B cell (primary cell): ENCODE measurements at regions not wholly inside any gene's neighbourhood (a gene's known extent, or its start where the extent isn't known, plus 50 kb on each side); places are given as distances from the start of the nearest gene placed in this dataset.

ENCODE experiments used
- ATAC-seq: fragments of 200-7000 bp; cut with Tn5 transposase; one replicate; pipeline ENCODE4 v1.10.0; 2021; ENCODE audit warnings: low read depth, mild to moderate bottlenecking, moderate number of reproducible peaks, moderate library complexity
- CTCF ChIA-PET: fragments of 350-600 bp; sonication (Branson Sonifier 250); formaldehyde crosslinking; loops from one replicate; lab custom pipeline; 2021; ENCODE audit warnings: antibody characterized with exemption, inconsistent platforms; lab: Charles Lee
- POLR2A ChIA-PET: fragments of 350-600 bp; sonication (Branson Sonifier 250); formaldehyde crosslinking; loops from one replicate; lab custom pipeline; 2021; ENCODE audit warnings: antibody characterized with exemption; lab: Charles Lee
- DNase-seq: peaks from one replicate; pipeline ENCODE4 v3.0.0; 2013
- H2AFZ ChIP-seq: 2 replicates; pipeline ENCODE4 v1.6.1; 2012; ENCODE audit warnings: mild to moderate bottlenecking, low read depth, low read length; ENCODE audit not compliant: insufficient read depth, poor library complexity, severe bottlenecking
- H3K27ac ChIP-seq, 2 donors: 1 replicate in 1 of 2; 2 replicates in 1 of 2; pipeline ENCODE4 v1.5.1; 2012 to 2013; ENCODE audit warnings: low read length in 2 of 2, mild to moderate bottlenecking in 2 of 2, moderate library complexity in 1 of 2
- H3K27me3 ChIP-seq, 4 experiments: fragments of 200-600 bp in 1 of 4; sonication (generic) in 1 of 4; replicated peaks in 1 of 4; 1 replicate in 2 of 4; 2 replicates in 2 of 4; pipeline versions ENCODE4 v1.6.1 to v1.7.0; 2013 to 2016; ENCODE audit warnings: low read length in 3 of 4, mild to moderate bottlenecking in 2 of 4, mixed read lengths in 1 of 4, moderate library complexity in 1 of 4; ENCODE audit not compliant: insufficient read depth in 4 of 4, control insufficient read depth in 3 of 4; ENCODE audit errors: control extremely low read depth in 1 of 4
- H3K36me3 ChIP-seq, 2 experiments: replicated peaks in 1 of 2; 1 replicate in 1 of 2; 2 replicates in 1 of 2; pipeline versions ENCODE4 v1.6.1 to v1.7.1; 2013; ENCODE audit warnings: low read length in 1 of 2; ENCODE audit not compliant: insufficient read depth in 2 of 2, control insufficient read depth in 1 of 2; ENCODE audit errors: control extremely low read depth in 1 of 2, extremely low read depth in 1 of 2
- H3K4me1 ChIP-seq, 2 donors: fragments of 200-600 bp in 1 of 2; sonication (generic) in 1 of 2; 1 replicate in 1 of 2; 2 replicates in 1 of 2; pipeline versions ENCODE4 v1.5.1 to v1.6.1; 2013 to 2017; ENCODE audit warnings: low read length in 2 of 2; ENCODE audit not compliant: control insufficient read depth in 2 of 2, insufficient read depth in 2 of 2
- H3K4me2 ChIP-seq: replicated peaks from 2 replicates; pipeline ENCODE3; 2012; ENCODE audit warnings: mild to moderate bottlenecking, low read depth, low read length; ENCODE audit not compliant: poor library complexity, severe bottlenecking
- H3K4me3 ChIP-seq, 5 experiments: fragments of 200-600 bp in 1 of 5; sonication (generic) in 1 of 5; 1 replicate in 3 of 5; 2 replicates in 2 of 5; pipeline versions ENCODE4 v1.5.1 to v1.7.0; 2011 to 2016; ENCODE audit warnings: low read length in 4 of 5, mild to moderate bottlenecking in 4 of 5, low read depth in 2 of 5, control low read depth in 1 of 5, moderate library complexity in 1 of 5; ENCODE audit not compliant: insufficient read depth in 1 of 5; ENCODE audit errors: control extremely low read depth in 1 of 5, extremely low read depth in 1 of 5
- H3K79me2 ChIP-seq: fragments of 200-600 bp; sonication (generic); one replicate; pipeline ENCODE4 v1.6.0; 2016; ENCODE audit warnings: low read length; ENCODE audit not compliant: control insufficient read depth, insufficient read depth
- H3K9ac ChIP-seq: fragments of 200-600 bp; sonication (generic); 2 replicates; pipeline ENCODE4 v1.6.1; 2017; ENCODE audit warnings: mild to moderate bottlenecking, low read length, moderate library complexity
- H3K9me3 ChIP-seq, 3 donors: one replicate each; pipeline versions ENCODE4 v1.6.1 to v1.7.1; 2013; ENCODE audit warnings: low read length in 2 of 3; ENCODE audit not compliant: control insufficient read depth in 2 of 3, insufficient read depth in 1 of 3; ENCODE audit errors: control extremely low read depth in 1 of 3
- H4K20me1 ChIP-seq: 2 replicates; pipeline ENCODE4 v1.6.0; 2012; ENCODE audit warnings: mild to moderate bottlenecking, low read length; ENCODE audit not compliant: insufficient read depth, control insufficient read depth, poor library complexity, severe bottlenecking
- H3K27ac Mint-ChIP-seq: one replicate; pipeline ENCODE4 v1.8.0; 2021; ENCODE audit warnings: mixed read lengths
- H3K27me3 Mint-ChIP-seq: one replicate; pipeline ENCODE4 v1.8.0; 2021; ENCODE audit warnings: mixed read lengths
- H3K4me1 Mint-ChIP-seq: one replicate; pipeline ENCODE4 v1.8.0; 2021; ENCODE audit warnings: mixed read lengths
- H3K4me3 Mint-ChIP-seq: one replicate; pipeline ENCODE4 v1.8.0; 2021; ENCODE audit warnings: mixed read lengths
- H3K9me3 Mint-ChIP-seq: one replicate; pipeline ENCODE4 v1.8.0; 2022; ENCODE audit warnings: mixed read lengths; ENCODE audit not compliant: insufficient read depth
- EZH2 ChIP-seq: IDR thresholded peaks from 2 replicates; pipeline ENCODE4 v1.6.1; 2012; ENCODE audit warnings: borderline replicate concordance, low read depth, mild to moderate bottlenecking, moderate library complexity, low read length; ENCODE audit not compliant: insufficient read depth, poor library complexity, severe bottlenecking
- WGBS: methylation state at CpG from one replicate; pipeline ENCODE4 v1.1.5; 2013; ENCODE audit warnings: missing lambda C conversion rate; ENCODE audit not compliant: insufficient coverage; 5-methylcytosine and 5-hydroxymethylcytosine counted together
- intact Hi-C: fragments of 100-400 bp; cut with micrococcal nuclease; formaldehyde crosslinking; loops from one replicate; pipeline ENCODE4 v1.10.0; 2022
- TF ChIP-seq, protein P1 (sequence below): fragments of 200-600 bp; IDR thresholded peaks from one replicate; pipeline ENCODE4 v1.8.0; 2022; ENCODE audit warnings: antibody characterized with exemption, mild to moderate bottlenecking

DNA sequence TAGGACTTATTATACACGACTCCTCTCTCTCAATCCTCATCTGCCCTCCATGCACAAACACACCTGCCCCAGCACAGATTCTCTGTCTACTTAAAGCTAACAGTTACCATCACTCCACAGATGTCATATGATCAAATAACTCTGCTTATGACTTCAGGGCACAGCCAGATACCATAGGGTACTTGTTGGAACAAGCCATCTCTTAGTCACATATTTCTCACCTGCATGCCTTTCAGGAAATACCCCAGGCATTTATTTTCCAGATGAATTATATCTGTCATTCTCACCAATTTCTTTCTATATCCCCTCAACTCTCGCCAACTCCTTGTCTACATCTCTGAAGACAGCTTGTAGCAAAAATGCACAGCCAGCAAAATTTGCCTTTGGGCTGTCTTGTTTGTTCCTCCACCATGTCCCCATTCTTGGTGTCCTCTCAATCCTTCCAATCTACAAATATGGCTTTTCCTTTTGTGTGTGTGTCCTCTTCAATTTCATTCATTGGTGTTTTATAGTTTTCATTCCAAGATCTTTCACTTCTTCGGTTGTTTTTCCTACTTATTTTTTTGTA lies 353.9 kb upstream of the CAMK1G start:
- Histone ChIP-seq H3K4me1 (no peaks in the 10 kb centered on the region), H3K9ac (no peak overlapping the region), H3K79me2 (no peaks in the 10 kb centered on the region), H3K9me3 (peaks cover 0 to 15% (median 1%) of the 10 kb centered on the region in 3 donors), H2AFZ (no peak overlapping the region), H3K27me3 (peaks cover 0 to 8% (median 0%) of the 10 kb centered on the region in 4 experiments), H3K4me3 (no peak overlapping the region), H3K4me2 (no peak overlapping the region), H3K27ac (no peak overlapping the region), H4K20me1 (no peaks in the 10 kb centered on the region), H3K36me3 (no peaks in the 10 kb centered on the region)
- no peak for TF ChIP-seq EZH2
- TF ChIP-seq, protein P1, sequence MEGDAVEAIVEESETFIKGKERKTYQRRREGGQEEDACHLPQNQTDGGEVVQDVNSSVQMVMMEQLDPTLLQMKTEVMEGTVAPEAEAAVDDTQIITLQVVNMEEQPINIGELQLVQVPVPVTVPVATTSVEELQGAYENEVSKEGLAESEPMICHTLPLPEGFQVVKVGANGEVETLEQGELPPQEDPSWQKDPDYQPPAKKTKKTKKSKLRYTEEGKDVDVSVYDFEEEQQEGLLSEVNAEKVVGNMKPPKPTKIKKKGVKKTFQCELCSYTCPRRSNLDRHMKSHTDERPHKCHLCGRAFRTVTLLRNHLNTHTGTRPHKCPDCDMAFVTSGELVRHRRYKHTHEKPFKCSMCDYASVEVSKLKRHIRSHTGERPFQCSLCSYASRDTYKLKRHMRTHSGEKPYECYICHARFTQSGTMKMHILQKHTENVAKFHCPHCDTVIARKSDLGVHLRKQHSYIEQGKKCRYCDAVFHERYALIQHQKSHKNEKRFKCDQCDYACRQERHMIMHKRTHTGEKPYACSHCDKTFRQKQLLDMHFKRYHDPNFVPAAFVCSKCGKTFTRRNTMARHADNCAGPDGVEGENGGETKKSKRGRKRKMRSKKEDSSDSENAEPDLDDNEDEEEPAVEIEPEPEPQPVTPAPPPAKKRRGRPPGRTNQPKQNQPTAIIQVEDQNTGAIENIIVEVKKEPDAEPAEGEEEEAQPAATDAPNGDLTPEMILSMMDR = no peak
- ChIA-PET POLR2A (no interaction called here), CTCF (interaction anchor here (1.2 kb wide), 1 partner anchor 19 kb away, joined by 4 read pairs; no protein-coding TSS in a partner anchor)
- peaks cover 5% of the 10 kb centered on the region for H3K9me3 Mint-ChIP-seq
- H3K4me1 Mint-ChIP-seq = no peaks in the 10 kb centered on the region
- DNase-seq = no peak
- H3K27ac Mint-ChIP-seq = no peak overlapping the region
- no peak overlapping the region for H3K4me3 Mint-ChIP-seq
- intact Hi-C loops = no loop called here
- H3K27me3 Mint-ChIP-seq = peaks cover 4% of the 10 kb centered on the region
- ATAC-seq = no peak
- WGBS = 94% methylated on average over 2 of the region's 3 CpGs

DNA sequence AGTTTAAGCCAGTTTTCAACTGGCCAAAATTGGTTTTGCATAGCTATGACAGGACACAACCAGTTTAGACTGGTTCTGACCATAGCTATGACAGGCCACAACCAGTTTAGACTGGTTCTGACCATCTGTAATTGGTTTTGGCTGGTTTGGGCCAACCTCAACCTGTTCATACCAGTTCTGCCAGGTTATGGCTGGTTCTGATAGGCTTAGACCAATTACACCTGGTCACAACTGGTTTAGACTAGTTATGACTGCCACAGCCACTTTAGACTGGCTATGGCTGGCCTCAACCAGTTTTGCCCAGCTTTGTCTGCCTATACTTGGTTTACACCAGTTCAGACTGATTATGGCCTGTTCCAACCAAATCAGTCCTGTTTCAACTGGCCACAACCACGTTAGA lies 353.2 kb upstream of the CAMK1G start:
- no peak overlapping the region for H3K27ac Mint-ChIP-seq
- H3K9me3 Mint-ChIP-seq = peaks cover 5% of the 10 kb centered on the region
- no peak overlapping the region for H3K27ac ChIP-seq
- ChIA-PET CTCF (interaction anchor here (1.2 kb wide), 1 partner anchor 19 kb away, joined by 4 read pairs; no protein-coding TSS in a partner anchor), POLR2A (no interaction called here)
- peaks cover 4% of the 10 kb centered on the region for H3K27me3 Mint-ChIP-seq
- no peaks in the 10 kb centered on the region for H3K36me3 ChIP-seq
- intact Hi-C loops = no loop called here
- no peak overlapping the region for H3K9ac ChIP-seq
- no peaks in the 10 kb centered on the region for H3K4me1 Mint-ChIP-seq
- no peaks in the 10 kb centered on the region for H4K20me1 ChIP-seq
- no peaks in the 10 kb centered on the region for H3K79me2 ChIP-seq
- H3K27me3 ChIP-seq = peaks cover 0 to 8% (median 0%) of the 10 kb centered on the region in 4 experiments
- H2AFZ ChIP-seq = no peak overlapping the region
- ATAC-seq = no peak
- no peak overlapping the region for H3K4me2 ChIP-seq
- no peak for DNase-seq
- no peaks in the 10 kb centered on the region for H3K4me1 ChIP-seq
- WGBS = no CpG with 5 or more reads among the region's 1 CpG
- peaks cover 0 to 15% (median 1%) of the 10 kb centered on the region in 3 donors for H3K9me3 ChIP-seq
- TF ChIP-seq EZH2 = no peak
- TF ChIP-seq, protein P1 = no peak
- H3K4me3 ChIP-seq = no peak overlapping the region
- H3K4me3 Mint-ChIP-seq = no peak overlapping the region
